ENCODE measurements at regions not wholly inside any gene's neighbourhood (a gene's known extent, or its start where the extent isn't known, plus 50 kb on each side); places are given as distances from the start of the nearest gene placed in this dataset.

DNA sequence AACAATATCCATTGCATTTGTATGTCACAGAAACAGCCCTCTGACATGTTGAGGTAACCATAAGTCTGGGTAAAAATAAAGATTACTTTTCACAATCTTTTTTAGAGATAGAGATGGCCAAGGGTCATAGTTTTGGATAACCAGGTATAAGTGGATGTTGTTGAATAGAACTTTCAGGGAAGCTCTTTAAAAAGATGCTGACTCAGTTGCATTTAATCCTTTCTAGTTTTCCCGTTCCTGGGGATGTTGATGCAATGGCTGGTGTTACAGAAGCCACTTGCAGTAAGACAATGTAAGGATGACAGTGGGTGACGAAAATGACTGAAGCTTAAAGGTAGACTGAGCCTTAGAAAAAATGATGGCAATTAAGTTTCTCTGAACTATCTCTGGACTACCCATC lies 1473.7 kb downstream of the AACS start:
- no peaks in the 10 kb centered on the region for H3K27me3 ChIP-seq (ENCODE audit: insufficient read depth, low read depth, low read length)
- no peak overlapping the region for H3K9ac ChIP-seq (ENCODE audit: low read length)
- H3K4me2 ChIP-seq (ENCODE audit: low read length), result no peak overlapping the region
- no peaks in the 10 kb centered on the region for H3K9me3 ChIP-seq (ENCODE audit: low read length)
- no peaks in the 10 kb centered on the region for H3F3A ChIP-seq (ENCODE audit: insufficient read depth, low read length, poor library complexity, severe bottlenecking)
- H3K36me3 ChIP-seq (ENCODE audit: insufficient read depth, low read length), result no peaks in the 10 kb centered on the region
- H3K4me3 ChIP-seq (ENCODE audit: low read length), result no peak overlapping the region
- H3K79me2 ChIP-seq (replicated peaks; ENCODE audit: insufficient read depth, low read length), result no peaks in the 10 kb centered on the region
- no peak for TF ChIP-seq EZH2 (IDR thresholded peaks at IDR 0.05; ENCODE audit: borderline replicate concordance, insufficient read depth, low read length, poor library complexity, severe bottlenecking)
- TF ChIP-seq EP300 (conservative IDR thresholded peaks at IDR 0.05; ENCODE audit: poor library complexity, severe bottlenecking), result no peak
- no peak for TF ChIP-seq TAF1 (IDR thresholded peaks at IDR 0.05; ENCODE audit: low read depth)
- TF ChIP-seq, protein P1, sequence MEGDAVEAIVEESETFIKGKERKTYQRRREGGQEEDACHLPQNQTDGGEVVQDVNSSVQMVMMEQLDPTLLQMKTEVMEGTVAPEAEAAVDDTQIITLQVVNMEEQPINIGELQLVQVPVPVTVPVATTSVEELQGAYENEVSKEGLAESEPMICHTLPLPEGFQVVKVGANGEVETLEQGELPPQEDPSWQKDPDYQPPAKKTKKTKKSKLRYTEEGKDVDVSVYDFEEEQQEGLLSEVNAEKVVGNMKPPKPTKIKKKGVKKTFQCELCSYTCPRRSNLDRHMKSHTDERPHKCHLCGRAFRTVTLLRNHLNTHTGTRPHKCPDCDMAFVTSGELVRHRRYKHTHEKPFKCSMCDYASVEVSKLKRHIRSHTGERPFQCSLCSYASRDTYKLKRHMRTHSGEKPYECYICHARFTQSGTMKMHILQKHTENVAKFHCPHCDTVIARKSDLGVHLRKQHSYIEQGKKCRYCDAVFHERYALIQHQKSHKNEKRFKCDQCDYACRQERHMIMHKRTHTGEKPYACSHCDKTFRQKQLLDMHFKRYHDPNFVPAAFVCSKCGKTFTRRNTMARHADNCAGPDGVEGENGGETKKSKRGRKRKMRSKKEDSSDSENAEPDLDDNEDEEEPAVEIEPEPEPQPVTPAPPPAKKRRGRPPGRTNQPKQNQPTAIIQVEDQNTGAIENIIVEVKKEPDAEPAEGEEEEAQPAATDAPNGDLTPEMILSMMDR (IDR thresholded peaks at IDR 0.05; ENCODE audit: poor library complexity, severe bottlenecking), result no peak
- no peak for TF ChIP-seq SMC3 (conservative IDR thresholded peaks at IDR 0.05; ENCODE audit: poor library complexity)
- no peak for TF ChIP-seq MXI1 (conservative IDR thresholded peaks at IDR 0.05; ENCODE audit: poor library complexity, severe bottlenecking)
- TF ChIP-seq RAD21 (conservative IDR thresholded peaks at IDR 0.05), result no peak
- TF ChIP-seq REST (IDR thresholded peaks at IDR 0.05; ENCODE audit: borderline replicate concordance), result no peak
- TF ChIP-seq POLR2AphosphoS5 (IDR thresholded peaks at IDR 0.05), result no peak
- H2AFZ ChIP-seq (ENCODE audit: low read depth, low read length), result no peak overlapping the region
- H4K20me1 ChIP-seq (ENCODE audit: insufficient read depth), result no peaks in the 10 kb centered on the region
- H3K9me2 ChIP-seq (ENCODE audit: insufficient read depth, low read length), result no peaks in the 10 kb centered on the region
- H3K27ac ChIP-seq (ENCODE audit: low read length), result no peak overlapping the region

- no peaks in the 10 kb centered on the region for H3K79me2 ChIP-seq (replicated peaks; ENCODE audit: insufficient read depth, low read length)
- H3K9me2 ChIP-seq (ENCODE audit: insufficient read depth, low read length), result no peaks in the 10 kb centered on the region
- no peak overlapping the region for H3K4me3 ChIP-seq (ENCODE audit: low read length)
- no peak overlapping the region for H3K27ac ChIP-seq (ENCODE audit: low read length)
- H3K9me3 ChIP-seq (ENCODE audit: low read length), result no peaks in the 10 kb centered on the region
- no peaks in the 10 kb centered on the region for H3K27me3 ChIP-seq (ENCODE audit: insufficient read depth, low read depth, low read length)
- H3K36me3 ChIP-seq (ENCODE audit: insufficient read depth, low read length), result no peaks in the 10 kb centered on the region
- H3K4me2 ChIP-seq (ENCODE audit: low read length), result no peak overlapping the region
- no peaks in the 10 kb centered on the region for H4K20me1 ChIP-seq (ENCODE audit: insufficient read depth)
- no peaks in the 10 kb centered on the region for H3F3A ChIP-seq (ENCODE audit: insufficient read depth, low read length, poor library complexity, severe bottlenecking)
- no peak overlapping the region for H2AFZ ChIP-seq (ENCODE audit: low read depth, low read length)
- H3K9ac ChIP-seq (ENCODE audit: low read length), result no peak overlapping the region
- TF ChIP-seq, protein P1 (IDR thresholded peaks at IDR 0.05; ENCODE audit: poor library complexity, severe bottlenecking), result no peak
- no peak for TF ChIP-seq EZH2 (IDR thresholded peaks at IDR 0.05; ENCODE audit: borderline replicate concordance, insufficient read depth, low read length, poor library complexity, severe bottlenecking)
- no peak for TF ChIP-seq MXI1 (conservative IDR thresholded peaks at IDR 0.05; ENCODE audit: poor library complexity, severe bottlenecking)
- TF ChIP-seq RAD21 (conservative IDR thresholded peaks at IDR 0.05), result no peak
- no peak for TF ChIP-seq TAF1 (IDR thresholded peaks at IDR 0.05; ENCODE audit: low read depth)
- TF ChIP-seq REST (IDR thresholded peaks at IDR 0.05; ENCODE audit: borderline replicate concordance), result no peak
- TF ChIP-seq POLR2AphosphoS5 (IDR thresholded peaks at IDR 0.05), result no peak
- no peak for TF ChIP-seq EP300 (conservative IDR thresholded peaks at IDR 0.05; ENCODE audit: poor library complexity, severe bottlenecking)
- TF ChIP-seq SMC3 (conservative IDR thresholded peaks at IDR 0.05; ENCODE audit: poor library complexity), result no peak
These were observed 1480.2 kb downstream of the AACS start for GRCh38 chr12:126545411-126545810.
